22Rv1 (cell line): ENCODE measurements at regions not wholly inside any gene's neighbourhood (a gene's known extent, or its start where the extent isn't known, plus 50 kb on each side); places are given as distances from the start of the nearest gene placed in this dataset.

Source experiments
- H3K27ac ChIP-seq: fragments of 450-650 bp; 2 replicates; pipeline ENCODE4 v1.5.1; 2017
- CTCF ChIP-seq: fragments of 450-650 bp; IDR thresholded peaks from 2 replicates; pipeline ENCODE4 v1.5.1; 2017; ENCODE audit warnings: mild to moderate bottlenecking
- ZFX ChIP-seq: fragments of 450-650 bp; IDR thresholded peaks from 2 replicates; pipeline ENCODE4 v1.6.1; 2017; ENCODE audit warnings: antibody characterized with exemption, borderline replicate concordance

- TF ChIP-seq CTCF (no peak), ZFX (no peak)
- no peak overlapping the region for H3K27ac ChIP-seq
These were observed 112.8 kb upstream of the PSMD7 start for GRCh38 chr16:74183601-74184360.

- H3K27ac ChIP-seq, result no peak overlapping the region
- TF ChIP-seq CTCF (no peak), ZFX (no peak)
These were observed 126.8 kb upstream of the PSMD7 start for GRCh38 chr16:74169687-74170376.

GRCh38 chr16:74169066-74169465 is 127.5 kb upstream of the PSMD7 start:
- TF ChIP-seq CTCF (no peak), ZFX (no peak)
- no peak overlapping the region for H3K27ac ChIP-seq

GRCh38 chr16:74168445-74168844 is 128.2 kb upstream of the PSMD7 start:
- TF ChIP-seq CTCF, result no peak
- TF ChIP-seq ZFX, result no peak
- H3K27ac ChIP-seq, result no peak overlapping the region

GRCh38 chr16:74166456-74166855 is 130.2 kb upstream of the PSMD7 start:
- no peak for TF ChIP-seq CTCF
- no peak for TF ChIP-seq ZFX
- no peak overlapping the region for H3K27ac ChIP-seq

- TF ChIP-seq CTCF (no peak), ZFX (no peak)
- no peak overlapping the region for H3K27ac ChIP-seq
These were observed 131.0 kb upstream of the PSMD7 start for GRCh38 chr16:74165566-74166080.

- no peak for TF ChIP-seq CTCF
- TF ChIP-seq ZFX, result no peak
- H3K27ac ChIP-seq, result no peak overlapping the region
These were observed 135.9 kb upstream of the PSMD7 start for GRCh38 chr16:74160759-74161158.
